Urinary bladder (tissue), 3 donors: ENCODE measurements at regions not wholly inside any gene's neighbourhood (a gene's known extent, or its start where the extent isn't known, plus 50 kb on each side); places are given as distances from the start of the nearest gene placed in this dataset.

Experiments
- DNase-seq: peaks from one replicate; pipeline ENCODE4 v3.0.0-alpha.2; 2015; ENCODE audit errors: extremely low spot score
- H3K27ac ChIP-seq: one replicate; pipeline ENCODE4 v1.5.1; 2013; ENCODE audit warnings: low read depth, mild to moderate bottlenecking, moderate library complexity
- H3K36me3 ChIP-seq: one replicate; pipeline ENCODE4 v1.6.1; 2013; ENCODE audit warnings: mild to moderate bottlenecking, moderate library complexity; ENCODE audit not compliant: insufficient read depth
- H3K4me1 ChIP-seq: one replicate; pipeline ENCODE4 v1.6.1; 2013; ENCODE audit warnings: mild to moderate bottlenecking, moderate library complexity; ENCODE audit not compliant: insufficient read depth
- H3K4me3 ChIP-seq: one replicate; pipeline ENCODE4 v1.5.1; 2013; ENCODE audit warnings: low read depth, low read length
- WGBS: extraction: QIAGEN DNeasy Blood & Tissue Kit; methylation state at CpG from one replicate; pipeline ENCODE4 v1.1.7; 2013; 5-methylcytosine and 5-hydroxymethylcytosine counted together
- donor health status: healthy with polysubstance abuse.
- donor health status: healthy.

- Histone ChIP-seq H3K36me3 (no peaks in the 10 kb centered on the region), H3K27ac (no peak overlapping the region), H3K4me1 (no peaks in the 10 kb centered on the region), H3K4me3 (no peak overlapping the region)
- 60% methylated on average over 5 of the region's 5 CpGs for WGBS
- DNase-seq: no peak
These were observed 202.1 kb upstream of the PLXNA2 start for GRCh38 chr1:208446271-208446691.

- Histone ChIP-seq H3K36me3 (no peaks in the 10 kb centered on the region), H3K27ac (no peak overlapping the region), H3K4me3 (no peak overlapping the region), H3K4me1 (no peaks in the 10 kb centered on the region)
- 96% methylated on average over 4 of the region's 4 CpGs for WGBS
- DNase-seq: no peak
These were observed 204.2 kb upstream of the PLXNA2 start for GRCh38 chr1:208448425-208448824.

- Histone ChIP-seq H3K36me3 (no peaks in the 10 kb centered on the region), H3K27ac (no peak overlapping the region), H3K4me1 (no peaks in the 10 kb centered on the region), H3K4me3 (no peak overlapping the region)
- WGBS: 87% methylated on average over 7 of the region's 7 CpGs
- no peak for DNase-seq
These were observed 205.8 kb upstream of the PLXNA2 start for GRCh38 chr1:208449951-208450350.

- WGBS: 49% methylated on average over 10 of the region's 10 CpGs
- DNase-seq: no peak
- no peaks in the 10 kb centered on the region for H3K4me1 ChIP-seq
- no peak overlapping the region for H3K4me3 ChIP-seq
- no peak overlapping the region for H3K27ac ChIP-seq
- no peaks in the 10 kb centered on the region for H3K36me3 ChIP-seq
These were observed 206.8 kb upstream of the PLXNA2 start for GRCh38 chr1:208450958-208451357.

- H3K36me3 ChIP-seq: no peaks in the 10 kb centered on the region
- DNase-seq: no peak
- no peak overlapping the region for H3K27ac ChIP-seq
- no peaks in the 10 kb centered on the region for H3K4me1 ChIP-seq
- 77% methylated on average over 3 of the region's 3 CpGs for WGBS
- H3K4me3 ChIP-seq: no peak overlapping the region
These were observed 211.6 kb upstream of the PLXNA2 start for GRCh38 chr1:208455821-208456220.

- Histone ChIP-seq H3K4me3 (no peak overlapping the region), H3K4me1 (no peaks in the 10 kb centered on the region), H3K27ac (no peak overlapping the region), H3K36me3 (no peaks in the 10 kb centered on the region)
- no peak for DNase-seq
- 86% methylated on average over 2 of the region's 2 CpGs for WGBS
These were observed 212.3 kb upstream of the PLXNA2 start for GRCh38 chr1:208456487-208456886.

- WGBS: 75% methylated on average over 3 of the region's 3 CpGs
- Histone ChIP-seq H3K27ac (no peak overlapping the region), H3K36me3 (no peaks in the 10 kb centered on the region), H3K4me1 (peaks cover 1% of the 10 kb centered on the region), H3K4me3 (no peak overlapping the region)
- DNase-seq: no peak
These were observed 216.6 kb upstream of the PLXNA2 start for GRCh38 chr1:208460823-208461222.

GRCh38 chr1:208461680-208462079, 217.5 kb upstream of the PLXNA2 start:
- Histone ChIP-seq H3K4me3 (no peak overlapping the region), H3K4me1 (peaks cover 1% of the 10 kb centered on the region), H3K36me3 (no peaks in the 10 kb centered on the region), H3K27ac (no peak overlapping the region)
- 95% methylated on average over 4 of the region's 4 CpGs for WGBS
- DNase-seq: no peak

- H3K4me3 ChIP-seq: no peak overlapping the region
- no peak for DNase-seq
- 79% methylated on average over 6 of the region's 6 CpGs for WGBS
- H3K27ac ChIP-seq: no peak overlapping the region
- H3K4me1 ChIP-seq: peaks cover 1% of the 10 kb centered on the region
- H3K36me3 ChIP-seq: no peaks in the 10 kb centered on the region
These were observed 218.6 kb upstream of the PLXNA2 start for GRCh38 chr1:208462761-208463160.

GRCh38 chr1:208465266-208465665, 221.1 kb upstream of the PLXNA2 start:
- Histone ChIP-seq H3K36me3 (no peaks in the 10 kb centered on the region), H3K4me3 (no peak overlapping the region), H3K27ac (no peak overlapping the region), H3K4me1 (peaks cover 1% of the 10 kb centered on the region)
- no peak for DNase-seq
- WGBS: 97% methylated on average over 3 of the region's 3 CpGs

GRCh38 chr1:208465786-208466590, 221.8 kb upstream of the PLXNA2 start:
- no peak overlapping the region for H3K27ac ChIP-seq
- no peaks in the 10 kb centered on the region for H3K36me3 ChIP-seq
- 93% methylated on average over 4 of the region's 4 CpGs for WGBS
- H3K4me1 ChIP-seq: peaks cover 1% of the 10 kb centered on the region
- no peak overlapping the region for H3K4me3 ChIP-seq
- no peak for DNase-seq

GRCh38 chr1:208467151-208467780, 223.1 kb upstream of the PLXNA2 start:
- H3K4me3 ChIP-seq: no peak overlapping the region
- H3K36me3 ChIP-seq: no peaks in the 10 kb centered on the region
- no peak for DNase-seq
- H3K4me1 ChIP-seq: peaks cover 1% of the 10 kb centered on the region
- no peak overlapping the region for H3K27ac ChIP-seq
- WGBS: 81% methylated on average over 7 of the region's 7 CpGs

GRCh38 chr1:208475449-208475848, 231.3 kb upstream of the PLXNA2 start:
- DNase-seq: no peak
- Histone ChIP-seq H3K4me3 (no peak overlapping the region), H3K4me1 (no peaks in the 10 kb centered on the region), H3K36me3 (no peaks in the 10 kb centered on the region), H3K27ac (no peak overlapping the region)
- 66% methylated on average over 4 of the region's 4 CpGs for WGBS
